NCI-H1694 (cell line): ENCODE measurements at regions not wholly inside any gene's neighbourhood (a gene's known extent, or its start where the extent isn't known, plus 50 kb on each side); places are given as distances from the start of the nearest gene placed in this dataset.

Experiments used
- DNase-seq: peaks from one replicate; lab custom pipeline; 2025; lab: John Stamatoyannopoulos, UW

DNA sequence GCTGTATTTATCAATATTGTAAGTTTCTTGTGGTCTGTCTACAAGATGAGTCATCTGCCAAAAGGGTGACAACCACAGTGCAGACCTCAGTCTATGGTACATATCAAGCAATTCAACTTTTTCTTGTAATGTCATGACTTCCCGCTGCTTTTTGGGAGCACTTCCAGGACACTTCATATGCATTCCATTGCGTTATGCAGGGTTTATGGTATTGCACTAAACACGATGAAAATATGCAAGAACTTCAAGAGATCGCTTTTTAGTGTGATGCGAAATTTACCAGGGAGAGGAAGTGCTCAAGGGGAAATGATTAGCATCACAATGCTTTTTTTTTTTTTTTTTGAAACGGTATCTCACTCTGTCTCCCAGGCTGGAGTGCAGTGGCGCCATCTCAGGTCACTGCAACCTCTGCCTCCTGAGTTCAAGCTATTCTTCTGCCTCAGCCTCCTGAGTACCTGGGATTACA is 166.5 kb downstream of the TFAP2A start:
- DNase-seq = no peak

DNA sequence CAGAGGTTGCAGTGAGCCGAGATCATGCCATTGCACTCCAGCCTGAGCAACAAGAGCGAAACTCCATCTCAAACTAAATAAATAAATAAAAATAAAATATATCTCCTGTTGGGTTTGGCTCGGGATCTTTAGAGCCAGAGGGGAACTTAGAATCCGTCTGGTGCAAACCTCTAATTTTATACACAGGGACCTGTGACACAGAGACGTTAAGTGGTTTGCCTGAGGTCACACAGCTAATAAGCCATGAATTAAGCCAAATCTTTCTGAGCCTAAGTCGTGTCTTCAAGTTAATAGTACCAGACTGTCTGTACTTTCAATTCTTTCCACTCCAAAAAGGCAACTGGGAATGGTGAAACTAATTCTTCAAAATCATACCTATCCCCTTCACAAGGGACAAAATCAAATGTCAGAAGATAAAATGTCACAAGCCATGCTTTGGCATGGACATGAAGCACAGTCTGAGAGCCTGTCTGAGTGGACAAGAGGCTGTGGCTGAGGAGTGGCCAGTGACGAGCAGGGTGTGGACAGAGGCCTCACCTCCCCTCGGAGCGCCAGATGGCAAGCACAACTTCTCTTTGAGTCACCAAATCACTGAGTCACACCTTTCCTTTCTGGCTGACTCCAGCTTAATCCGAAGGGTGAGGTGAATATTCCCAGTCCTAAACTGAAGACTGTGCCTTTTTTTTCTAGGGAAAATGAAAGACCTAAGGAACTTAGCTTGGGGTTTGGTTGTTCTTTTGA is 177.4 kb downstream of the TFAP2A start:
- DNase-seq = no peak

DNA sequence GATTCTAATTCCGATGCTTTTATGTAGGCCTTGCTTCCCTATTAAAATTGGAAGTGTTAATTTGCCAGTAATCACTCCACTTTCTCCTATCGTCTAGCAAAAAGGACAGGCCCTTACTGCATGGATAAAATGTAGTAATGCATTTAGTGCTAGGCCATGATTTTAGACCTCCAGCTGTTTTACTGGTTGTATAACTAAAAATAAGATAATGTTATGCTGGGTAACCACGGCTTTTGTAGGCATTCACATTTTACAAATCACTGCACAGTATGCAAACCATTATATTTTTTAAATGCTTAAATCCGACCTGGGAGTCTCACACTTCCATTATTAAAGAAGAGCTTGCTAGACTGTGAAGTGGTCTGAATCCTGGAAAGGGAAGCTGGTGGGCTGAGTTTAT is 179.5 kb downstream of the TFAP2A start:
- no peak for DNase-seq

DNA sequence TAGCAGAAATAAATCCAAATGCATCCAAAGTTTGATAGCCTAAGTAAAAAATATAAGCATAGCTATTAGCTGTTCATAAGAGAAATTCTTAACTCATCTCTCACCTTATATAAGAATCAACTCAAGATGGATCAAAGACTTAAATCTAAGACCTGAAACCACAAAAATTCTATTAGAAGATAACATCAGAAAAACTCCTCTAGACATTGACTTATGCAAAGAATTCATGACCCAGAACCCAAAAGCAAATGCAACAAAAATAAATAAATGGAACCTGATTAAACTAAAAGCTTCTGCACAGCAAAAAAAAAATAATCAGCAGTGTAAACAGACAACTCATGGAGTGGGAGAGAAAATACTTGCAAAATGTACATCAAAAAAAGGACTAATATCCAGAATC is 184.3 kb downstream of the TFAP2A start:
- no peak for DNase-seq

DNA sequence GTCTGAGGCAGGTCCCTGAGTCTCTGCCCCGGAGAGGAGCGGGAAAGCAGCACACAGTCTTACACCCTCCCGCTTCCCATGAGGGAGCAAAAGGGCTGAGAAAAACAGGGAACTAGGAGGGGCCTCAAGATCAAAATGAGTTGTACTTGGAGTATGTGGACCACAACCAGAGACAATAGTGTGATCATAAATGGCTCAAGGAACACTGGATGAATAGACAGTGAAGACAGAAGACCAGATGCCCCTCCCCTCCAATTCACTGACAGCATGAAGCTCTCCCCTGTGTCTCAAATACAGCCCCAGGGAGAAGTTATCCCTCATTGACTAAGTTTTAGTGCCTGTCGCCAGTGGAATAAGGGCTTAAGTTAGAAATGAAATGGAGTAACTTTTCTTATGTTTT is 191.0 kb downstream of the TFAP2A start:
- DNase-seq = no peak

DNA sequence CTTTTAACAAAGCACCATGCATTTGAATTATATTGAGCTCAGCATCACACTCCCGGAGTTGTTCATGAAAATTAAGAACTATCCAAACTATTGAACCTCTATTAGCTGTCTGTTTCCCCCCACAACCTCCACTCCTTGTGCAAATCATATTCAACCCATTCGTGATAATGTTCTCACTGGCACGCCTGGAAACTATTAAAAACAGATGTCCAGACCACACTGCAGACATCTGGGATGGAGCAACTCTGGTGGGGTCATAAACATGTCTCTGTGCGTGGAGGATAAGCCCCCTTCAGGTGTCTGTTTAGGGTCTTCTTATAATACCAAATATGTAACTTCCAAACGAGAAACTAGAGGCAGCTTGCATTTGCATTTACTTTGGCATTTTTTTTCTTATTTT is 193.7 kb downstream of the TFAP2A start:
- no peak for DNase-seq

DNA sequence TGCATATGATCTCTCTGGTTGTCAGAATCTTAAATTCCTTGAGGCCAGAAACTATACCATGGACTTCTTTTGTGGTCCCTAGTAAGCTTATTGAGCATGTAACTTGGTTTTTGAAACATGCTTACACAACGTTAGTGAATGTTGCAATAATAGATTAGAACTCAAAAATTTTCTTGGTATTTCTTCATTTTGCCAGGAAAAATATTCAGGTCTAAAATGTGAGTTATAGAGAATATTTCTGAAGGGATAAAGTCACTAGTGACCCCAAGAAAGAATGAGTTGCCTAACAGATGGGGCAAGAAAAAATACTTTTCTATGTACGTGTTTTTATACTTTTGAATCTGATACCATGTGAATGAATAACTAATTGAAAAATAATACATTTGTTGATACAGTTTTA is 195.4 kb downstream of the TFAP2A start:
- no peak for DNase-seq

DNA sequence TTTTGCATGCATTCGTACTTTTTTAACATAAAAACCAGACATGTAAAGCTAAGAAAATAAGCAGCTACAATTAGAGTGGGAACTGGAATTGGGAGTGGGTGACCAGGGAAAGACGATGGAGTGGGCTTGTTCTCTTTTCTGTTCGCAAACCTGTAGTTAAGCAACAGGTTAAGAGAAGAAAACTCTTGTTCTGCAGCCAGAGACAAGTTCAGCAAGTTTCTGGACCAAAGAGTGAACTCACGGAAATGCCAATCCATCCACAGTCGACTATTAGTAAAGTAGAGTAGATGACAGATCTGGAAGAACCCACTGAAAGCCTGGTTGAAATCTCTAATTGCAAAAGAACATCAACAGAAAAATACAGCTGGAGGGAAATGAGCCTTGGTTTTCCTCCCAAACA is 197.8 kb downstream of the TFAP2A start:
- DNase-seq = no peak

DNA sequence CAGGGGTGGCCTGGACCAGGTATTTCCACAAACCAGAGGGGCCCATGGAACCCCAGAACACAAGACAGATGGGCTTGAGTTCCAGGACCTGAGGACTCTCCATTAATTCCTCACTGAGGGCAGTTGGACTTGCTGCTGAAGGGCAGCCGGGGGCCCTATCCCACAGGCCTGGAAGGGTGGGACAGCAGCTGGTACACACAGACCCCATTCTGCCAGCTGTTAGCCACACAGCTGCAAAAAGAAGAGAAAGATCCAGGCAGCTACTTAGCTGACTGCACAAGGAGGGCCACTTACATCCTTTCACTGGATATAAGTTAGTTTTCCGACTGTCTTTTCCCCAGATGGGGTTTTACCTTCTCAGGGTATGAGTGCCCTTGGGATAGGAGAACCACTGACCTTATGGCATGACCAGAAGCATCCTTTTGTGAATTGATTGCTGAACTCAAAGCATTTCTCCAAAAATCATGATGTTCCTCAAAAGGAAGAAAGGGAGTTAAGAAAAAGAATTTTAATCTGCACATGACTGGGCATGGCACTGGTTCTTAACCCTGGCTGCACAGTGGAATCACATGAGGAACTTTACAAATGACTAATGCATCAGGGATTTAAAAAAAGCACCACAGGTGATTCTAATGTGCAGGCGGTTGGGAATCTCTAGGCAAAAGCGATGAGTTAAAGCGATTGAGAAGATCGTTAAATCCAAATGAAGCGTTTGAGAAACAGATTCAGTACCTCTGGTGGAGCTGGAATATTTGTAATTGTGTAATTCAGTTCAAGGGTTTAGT is 199.4 kb downstream of the TFAP2A start:
- no peak for DNase-seq

DNA sequence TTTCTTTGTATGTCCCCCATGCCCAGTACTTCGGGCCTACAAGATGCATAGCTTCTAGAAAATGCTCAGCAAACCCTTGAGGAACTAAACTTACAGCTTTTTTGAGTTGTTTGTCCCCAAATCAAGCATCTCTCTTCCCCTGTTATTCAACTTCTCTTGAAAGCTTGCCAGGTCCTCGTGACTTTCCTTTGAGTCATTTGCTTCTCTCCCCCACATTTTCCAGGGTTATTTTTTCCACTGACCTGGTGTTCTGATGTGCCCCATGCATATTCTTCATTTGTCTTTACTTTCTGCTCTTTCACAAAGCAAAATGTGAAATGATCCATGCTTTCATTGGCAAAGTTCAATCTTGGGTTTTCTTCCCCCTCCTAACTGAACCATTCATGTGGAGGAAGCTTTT is 204.8 kb downstream of the TFAP2A start:
- DNase-seq = no peak

DNA sequence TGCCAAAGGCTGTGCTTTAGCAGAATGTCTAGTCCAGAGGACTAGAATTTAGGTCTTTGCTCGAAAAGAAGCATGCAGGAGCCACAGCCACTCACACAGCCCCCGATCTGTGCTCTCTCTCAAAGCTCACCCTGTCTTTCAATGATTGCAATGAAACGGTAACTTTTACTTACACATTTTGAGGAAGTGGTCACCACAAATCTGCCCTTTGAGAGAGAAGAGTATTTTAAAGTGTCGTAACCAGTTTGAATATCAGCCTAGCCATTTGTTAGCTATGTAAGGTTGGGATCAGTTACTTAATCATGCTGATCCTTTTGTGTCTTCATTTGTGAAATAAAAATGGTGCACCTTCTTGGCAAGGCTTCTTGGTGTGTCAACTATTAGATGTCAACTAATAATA is 209.0 kb downstream of the TFAP2A start:
- no peak for DNase-seq

DNA sequence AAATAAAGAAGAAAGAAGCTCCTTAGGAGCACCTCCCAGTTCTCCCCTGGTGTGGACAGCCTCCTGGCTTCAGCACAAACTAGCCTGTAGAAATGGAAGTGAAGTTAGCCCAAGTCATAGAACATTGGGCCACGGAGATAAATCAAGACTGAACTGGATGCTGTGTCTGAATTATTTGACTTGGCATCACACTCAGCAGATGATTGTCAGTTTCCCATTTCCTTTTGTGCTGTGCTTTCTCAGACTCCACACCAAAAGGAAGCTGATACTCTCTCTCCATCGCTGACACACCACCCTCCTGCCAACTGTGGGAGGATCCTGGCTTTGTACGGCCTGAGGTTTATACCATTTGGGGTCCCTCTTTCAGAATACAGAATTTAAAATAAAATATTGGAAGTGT is 209.8 kb downstream of the TFAP2A start:
- DNase-seq = no peak

DNA sequence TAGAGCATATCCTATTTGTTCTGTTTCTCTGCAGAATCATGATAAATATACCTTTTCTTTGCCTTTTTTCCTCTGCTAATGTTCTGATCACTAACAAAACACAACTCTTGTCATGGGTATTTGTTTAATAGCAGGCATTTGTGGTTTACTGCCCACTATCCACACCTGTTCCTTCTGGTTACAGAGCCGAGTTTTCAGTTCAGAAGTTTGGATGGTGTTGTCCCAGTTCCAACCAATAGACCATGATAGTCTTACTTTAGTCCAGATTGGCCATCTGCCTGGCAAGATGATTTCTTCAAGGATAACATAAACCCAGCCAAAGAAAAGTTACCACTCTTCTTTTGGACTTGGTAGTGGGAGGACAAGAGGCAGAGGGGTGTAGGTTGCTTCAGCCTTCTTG is 211.2 kb downstream of the TFAP2A start:
- DNase-seq = no peak

DNA sequence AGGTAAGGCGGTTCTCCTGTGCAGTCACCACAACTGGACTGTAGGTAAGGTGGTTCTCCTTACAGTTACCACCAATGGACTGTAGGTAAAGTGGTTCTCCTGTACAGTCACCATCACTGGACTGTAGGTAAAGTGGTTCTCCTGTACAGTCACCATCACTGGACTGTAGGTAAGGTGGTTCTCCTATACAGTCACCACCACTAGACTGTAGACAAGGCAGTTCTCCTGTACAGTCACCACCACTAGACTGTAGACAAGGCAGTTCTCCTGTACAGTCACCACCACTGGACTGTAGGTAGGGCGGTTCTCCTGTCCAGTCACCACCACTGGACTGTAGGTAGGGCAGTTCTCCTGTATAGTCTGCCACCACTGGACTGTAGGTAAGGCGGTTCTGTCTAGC is 212.3 kb downstream of the TFAP2A start:
- DNase-seq = no peak

DNA sequence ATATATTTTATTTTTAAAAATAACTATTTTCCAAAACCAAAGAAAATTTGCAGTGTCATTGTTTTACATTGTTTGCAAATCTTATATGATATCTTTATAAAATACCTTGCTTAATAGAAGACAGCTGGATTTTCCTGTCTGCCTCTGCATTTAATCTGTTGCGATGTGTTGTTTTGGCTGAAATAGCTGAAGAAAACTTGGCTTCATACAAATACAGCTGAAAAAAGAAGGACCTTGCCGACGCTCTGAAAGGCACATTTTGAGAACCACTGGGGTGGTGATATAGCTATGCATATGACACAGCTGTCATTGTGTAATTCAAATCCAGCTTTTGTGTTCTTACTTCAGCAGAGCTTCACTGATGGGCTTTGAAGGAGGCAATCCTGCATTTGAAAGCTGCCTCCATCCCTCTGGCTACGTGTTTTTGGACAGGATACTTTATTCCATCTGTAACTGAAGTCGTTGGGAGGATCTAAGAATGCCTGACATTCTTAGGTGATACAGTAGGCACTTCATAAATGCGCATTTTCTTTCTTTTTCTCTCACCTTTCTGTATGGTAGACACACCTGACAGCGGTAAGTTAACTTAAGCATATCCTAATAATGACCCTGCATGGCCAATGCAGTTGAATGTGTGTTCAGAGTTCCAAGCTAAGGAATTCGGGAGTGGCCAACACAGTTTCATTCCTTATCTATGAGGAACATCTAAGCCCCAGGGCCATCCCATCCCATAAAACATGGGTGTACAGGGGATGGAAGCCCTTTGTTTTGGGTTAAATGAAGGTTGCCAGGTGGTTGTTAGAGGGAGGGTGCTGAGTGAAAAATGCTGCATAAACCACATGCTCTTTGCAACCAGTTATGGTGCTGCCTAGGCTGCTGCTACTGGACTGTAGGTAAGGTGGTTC is 213.0 kb downstream of the TFAP2A start:
- DNase-seq = no peak

DNA sequence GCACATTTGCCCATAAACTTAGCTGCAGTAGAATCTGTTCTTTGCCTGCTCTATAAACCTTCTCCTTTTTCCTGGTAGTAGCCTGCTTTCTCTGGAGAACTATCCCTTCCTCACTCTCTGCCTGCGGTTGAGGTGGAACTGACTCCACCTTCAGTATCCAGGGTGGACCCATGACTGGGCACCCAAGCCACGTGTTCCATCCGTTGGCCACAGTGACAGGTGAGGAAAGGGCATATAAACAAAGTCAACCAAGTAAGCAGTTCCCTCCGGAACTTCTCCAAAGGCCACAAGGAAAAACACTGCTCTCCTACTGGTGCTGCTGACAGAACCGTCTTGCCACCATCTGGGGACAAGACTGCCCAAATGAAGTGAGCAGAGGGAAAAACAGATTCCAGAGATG is 218.8 kb downstream of the TFAP2A start:
- DNase-seq = no peak

DNA sequence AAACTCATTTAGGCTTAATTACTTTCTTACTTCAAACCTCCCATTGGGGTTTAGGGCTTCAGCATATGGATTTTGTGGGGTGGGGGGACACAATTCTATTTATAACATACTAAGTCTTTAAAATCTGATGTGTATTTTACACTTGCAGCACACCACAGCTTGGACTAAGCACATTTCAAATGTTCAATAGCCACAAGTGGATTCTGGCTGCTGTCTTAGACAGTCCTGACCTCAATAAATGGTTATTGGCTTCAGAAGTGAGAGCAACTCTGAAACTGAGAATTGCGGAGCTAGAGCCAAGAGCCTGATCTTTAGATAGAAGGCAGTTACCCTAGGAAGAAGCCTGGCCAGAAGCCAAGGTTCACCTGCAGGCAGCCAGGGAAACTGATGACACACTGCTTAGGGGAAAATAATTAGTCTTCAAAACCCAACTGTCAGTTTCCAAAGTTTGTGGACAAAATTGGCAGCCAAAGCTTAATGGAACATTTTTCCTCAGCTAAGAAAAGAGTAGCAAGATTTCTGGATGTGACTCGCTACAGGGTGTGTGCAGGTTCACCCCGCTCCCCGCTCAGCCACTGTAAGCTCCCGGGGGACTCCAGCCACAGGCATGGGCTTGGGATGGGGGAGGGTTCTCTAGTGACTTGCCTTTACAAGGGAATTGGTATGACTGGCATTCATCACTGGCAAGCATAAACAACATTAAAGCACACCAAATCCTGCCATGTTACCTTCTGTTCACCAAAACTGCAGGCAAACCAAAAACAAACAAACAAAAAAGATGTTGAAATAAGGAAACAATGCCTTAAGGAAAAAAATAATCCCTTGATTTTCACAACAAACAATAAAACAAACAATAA is 219.8 kb downstream of the TFAP2A start:
- DNase-seq = no peak

DNA sequence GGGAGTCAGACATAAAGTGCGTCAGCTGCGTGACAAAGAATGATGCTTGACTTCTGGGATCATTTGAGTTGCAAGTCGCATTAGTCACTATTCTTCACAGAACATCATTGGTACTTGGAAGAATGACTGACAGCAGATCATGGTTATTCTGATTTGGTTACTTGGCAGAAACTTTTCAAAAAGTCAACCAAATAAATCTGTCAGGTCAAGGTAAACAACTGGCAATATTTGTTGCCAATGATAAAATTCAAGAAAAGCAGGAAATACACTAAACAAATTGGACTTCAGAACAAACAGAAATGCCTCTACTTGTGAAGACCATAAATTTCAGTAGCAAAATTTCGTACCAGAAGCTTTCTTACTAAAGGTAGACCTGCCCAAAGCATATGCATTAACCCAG is 221.6 kb downstream of the TFAP2A start:
- no peak for DNase-seq

DNA sequence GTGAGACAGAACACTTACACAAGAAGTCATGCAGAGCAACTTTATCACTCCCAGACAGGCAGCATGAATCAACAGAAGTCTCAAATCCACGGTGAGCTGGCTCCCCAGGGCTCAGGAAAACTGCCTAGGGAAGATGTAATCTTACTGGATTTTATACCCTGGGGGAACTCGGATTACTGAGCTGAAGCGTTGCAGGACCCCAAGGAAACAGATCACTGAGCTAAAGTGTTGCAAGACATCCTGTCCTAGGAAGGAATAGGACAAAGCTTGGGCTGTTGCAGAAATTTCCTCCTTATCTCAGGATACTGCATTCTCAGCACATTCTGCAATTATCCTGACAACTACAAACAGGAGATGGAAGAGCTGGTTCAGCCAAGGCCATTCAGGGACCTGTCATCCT is 224.8 kb downstream of the TFAP2A start:
- DNase-seq = no peak

DNA sequence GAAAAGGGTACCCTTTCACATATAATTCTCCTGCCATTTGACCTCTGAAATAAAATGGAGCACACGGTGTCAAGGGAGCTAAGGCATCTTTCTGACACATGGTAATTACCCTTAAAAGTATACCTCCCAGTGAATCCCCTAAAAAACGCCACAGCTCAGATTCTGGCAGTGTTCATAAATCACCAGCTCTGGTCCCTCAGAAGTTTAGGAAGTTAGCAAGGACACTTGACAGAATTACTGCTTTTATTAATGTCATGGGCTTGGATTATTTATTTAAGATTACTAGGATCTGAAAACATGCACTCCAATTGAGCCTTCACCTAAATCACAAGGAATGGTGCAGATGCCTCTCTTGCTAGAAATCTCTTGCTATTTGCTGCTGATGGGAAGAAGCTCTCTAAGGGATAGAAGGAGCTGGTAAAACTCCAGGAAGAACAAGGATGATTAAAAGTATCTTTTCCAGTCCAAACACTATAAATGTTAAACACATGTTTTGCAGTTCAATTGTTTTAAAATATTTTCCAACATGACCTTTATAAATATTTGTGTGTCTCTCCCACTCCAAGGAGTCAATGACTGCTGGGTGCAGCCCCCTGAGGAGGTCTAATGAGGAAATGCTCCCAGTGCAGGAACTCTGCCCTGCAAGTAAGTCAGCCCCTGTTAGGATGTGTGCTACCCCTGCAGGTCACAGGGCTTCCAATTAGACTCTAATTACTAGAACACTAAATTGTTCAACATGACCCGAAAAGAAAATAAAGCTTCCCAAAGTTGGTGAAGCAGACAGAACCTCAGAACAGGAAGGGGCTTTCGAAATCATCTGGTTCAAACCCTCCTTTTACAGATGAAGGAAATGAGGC is 230.3 kb downstream of the TFAP2A start:
- DNase-seq = no peak
